AG09319 (cell line): ENCODE measurements at regions not wholly inside any gene's neighbourhood (a gene's known extent, or its start where the extent isn't known, plus 50 kb on each side); places are given as distances from the start of the nearest gene placed in this dataset.

Experiments
- DNase-seq: peaks from one replicate; pipeline ENCODE4 v3.0.0-alpha.2; 2010; ENCODE audit warnings: low read depth; ENCODE audit errors: extremely low read depth
- CTCF ChIP-seq: IDR thresholded peaks from 2 replicates; pipeline ENCODE4 v1.5.1; 2011; ENCODE audit warnings: low read depth, mild to moderate bottlenecking, inconsistent platforms, low read length, moderate library complexity

- DNase-seq: no peak
- TF ChIP-seq CTCF: no peak
These were observed 149.7 kb downstream of the CTTN start for GRCh38 chr11:70547821-70548670.

- TF ChIP-seq CTCF: no peak
- no peak for DNase-seq
These were observed 150.6 kb downstream of the CTTN start for GRCh38 chr11:70548976-70549375.

GRCh38 chr11:70549386-70549785, 151.1 kb downstream of the CTTN start:
- TF ChIP-seq CTCF: no peak
- no peak for DNase-seq

GRCh38 chr11:70549796-70550195, 151.5 kb downstream of the CTTN start:
- DNase-seq: no peak
- no peak for TF ChIP-seq CTCF

GRCh38 chr11:70550456-70551195, 152.3 kb downstream of the CTTN start:
- TF ChIP-seq CTCF: no peak
- no peak for DNase-seq

GRCh38 chr11:70551351-70552166, 153.2 kb downstream of the CTTN start:
- no peak for TF ChIP-seq CTCF
- DNase-seq: no peak
